ENCODE measurements at regions not wholly inside any gene's neighbourhood (a gene's known extent, or its start where the extent isn't known, plus 50 kb on each side); places are given as distances from the start of the nearest gene placed in this dataset.
"Not testable (repeated sequence)": the region's sequence is repeated elsewhere in the genome, so short reads cannot be mapped to it uniquely, and the experiment has no call there.

DNA sequence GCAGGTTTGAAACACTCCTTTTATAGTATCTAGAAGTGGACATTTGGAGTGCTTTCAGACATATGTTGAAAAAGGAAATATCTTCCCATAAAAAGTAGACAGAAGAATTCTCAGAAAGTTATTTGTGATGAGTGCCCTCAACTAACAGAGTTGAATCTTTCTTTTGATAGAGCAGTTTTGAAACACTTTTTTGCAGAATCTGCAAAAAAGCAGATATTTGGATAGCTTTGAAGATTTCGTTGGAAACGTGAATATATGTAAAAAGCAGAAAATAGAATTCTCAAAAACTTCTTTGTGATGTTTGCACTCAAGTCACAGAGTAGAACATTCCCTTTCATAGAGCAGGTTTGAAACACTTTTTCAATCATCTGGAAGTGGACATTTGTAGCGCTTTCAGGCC is 676.4 kb upstream of the ZNF337 start:
- not testable (repeated sequence) for DNase-seq

DNA sequence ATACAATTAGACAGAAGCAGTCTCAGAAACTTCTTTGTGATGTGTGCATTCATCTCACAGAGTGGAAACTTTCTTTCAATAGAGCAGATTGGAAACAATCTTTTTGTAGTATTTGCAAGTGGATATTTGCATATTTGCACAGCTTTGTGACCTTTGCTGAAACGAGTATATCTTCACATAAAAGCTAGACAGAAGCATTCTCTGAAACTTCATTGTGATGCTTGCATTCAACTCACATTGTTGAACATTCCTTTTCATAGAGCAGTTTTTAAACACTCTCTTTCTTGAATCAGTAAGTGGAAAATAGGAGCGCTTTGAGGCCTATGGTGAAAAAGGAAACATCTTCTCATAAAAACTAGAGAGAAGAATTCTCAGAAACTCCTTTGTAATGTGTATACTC is 657.9 kb upstream of the ZNF337 start:
- DNase-seq = no peak

DNA sequence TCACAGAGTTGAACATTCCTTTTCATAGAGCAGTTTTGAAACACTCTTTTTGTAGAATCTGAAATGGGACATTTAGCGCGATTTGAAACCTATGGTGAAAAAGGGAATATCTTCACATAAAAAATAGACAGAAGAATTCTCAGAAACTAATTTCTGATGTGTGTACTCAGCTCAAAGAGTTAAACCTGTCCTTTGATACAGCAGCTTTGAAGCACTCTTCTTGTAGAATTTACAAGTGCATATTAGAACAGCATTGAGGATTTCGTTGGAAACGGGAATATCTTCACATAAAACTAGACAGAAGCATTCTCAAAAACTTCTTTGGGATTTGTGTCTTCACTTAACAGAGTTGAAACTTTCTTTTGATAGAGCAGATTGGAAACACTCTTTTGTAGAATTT is 650.7 kb upstream of the ZNF337 start:
- no peak for DNase-seq

DNA sequence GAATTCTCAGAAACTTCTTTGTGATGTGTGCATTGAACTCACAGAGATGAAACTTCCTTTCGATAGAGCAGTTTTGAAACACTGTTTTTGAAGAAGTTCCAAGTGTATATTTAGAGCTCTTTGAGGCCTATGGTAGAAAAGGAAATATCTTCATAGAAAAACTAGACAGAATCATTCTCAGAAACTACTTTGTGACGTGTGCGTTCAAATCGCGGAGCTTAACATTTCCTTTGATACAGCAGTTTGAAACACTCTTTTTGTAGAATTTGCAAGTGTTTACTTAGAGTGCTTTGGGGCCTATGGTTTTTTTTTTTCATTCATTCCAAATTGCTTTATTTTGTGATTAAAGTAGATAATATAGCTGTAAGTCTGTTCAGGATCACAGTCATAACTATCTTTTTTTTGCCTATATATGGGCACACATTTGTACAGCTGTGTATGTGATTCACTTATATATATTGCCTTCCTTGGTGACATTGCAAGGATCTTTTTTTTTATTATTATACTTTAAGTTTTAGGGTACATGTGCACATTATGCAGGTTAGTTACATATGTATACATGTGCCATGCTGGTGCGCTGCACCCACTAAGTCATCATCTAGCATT is 643.9 kb upstream of the ZNF337 start:
- DNase-seq = peak; percentile 7

DNA sequence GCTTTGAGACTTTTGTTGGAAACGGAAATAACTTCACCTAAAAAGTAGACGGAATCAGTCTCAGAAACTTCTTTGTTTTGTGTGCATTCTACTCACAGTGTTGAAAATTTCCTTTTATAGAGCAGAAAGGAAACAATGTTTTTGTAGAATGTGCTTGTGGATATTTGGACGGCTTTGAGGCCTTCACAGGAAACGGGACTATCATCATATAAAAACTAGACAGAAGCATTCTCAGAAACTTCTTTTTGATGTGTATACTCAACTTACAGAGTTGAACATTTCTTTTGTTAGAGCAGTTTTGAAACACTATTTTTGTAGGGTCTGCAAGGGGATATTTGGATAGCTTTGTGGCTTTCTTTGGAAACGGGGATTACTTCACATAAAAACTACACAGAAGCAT is 627.5 kb upstream of the ZNF337 start:
- DNase-seq = no peak

DNA sequence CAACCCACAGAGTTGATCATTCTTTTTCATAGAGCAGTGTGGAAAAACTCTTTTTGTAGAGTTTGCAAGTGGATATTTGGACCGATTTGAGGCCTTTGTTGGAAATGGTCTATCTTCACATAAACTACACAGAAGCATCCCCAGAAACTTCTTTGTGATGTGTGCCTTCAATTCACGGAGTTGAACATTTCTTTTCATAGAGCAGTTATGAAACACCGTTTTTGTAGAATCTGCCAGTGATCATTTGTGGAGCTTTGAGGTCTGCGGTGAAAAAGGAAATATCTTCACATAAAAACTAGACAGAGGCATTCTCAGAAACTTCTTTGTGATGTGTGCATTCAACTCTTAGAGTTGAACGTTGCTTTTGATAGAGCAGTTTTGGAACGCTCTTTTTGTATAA is 618.4 kb upstream of the ZNF337 start:
- DNase-seq = no peak

DNA sequence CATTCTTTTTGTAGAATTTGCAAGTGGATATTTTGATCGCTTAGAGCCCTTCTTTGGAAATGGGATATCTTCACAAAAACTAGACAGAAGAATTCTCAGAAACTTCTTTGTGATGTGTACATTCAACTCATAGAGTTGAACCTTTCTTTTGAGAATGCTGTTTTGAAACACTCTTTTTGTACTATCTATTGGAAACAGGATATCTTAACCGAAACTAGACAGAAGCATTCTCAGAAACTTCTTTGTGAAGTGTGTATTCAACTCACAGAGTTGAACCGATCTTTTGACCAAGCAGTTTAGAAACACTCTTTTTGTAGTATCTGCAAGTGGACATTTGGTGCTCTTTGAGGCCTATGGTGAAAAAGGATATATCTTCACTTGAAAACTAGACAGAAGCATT is 613.1 kb upstream of the ZNF337 start:
- not testable (repeated sequence) for DNase-seq

DNA sequence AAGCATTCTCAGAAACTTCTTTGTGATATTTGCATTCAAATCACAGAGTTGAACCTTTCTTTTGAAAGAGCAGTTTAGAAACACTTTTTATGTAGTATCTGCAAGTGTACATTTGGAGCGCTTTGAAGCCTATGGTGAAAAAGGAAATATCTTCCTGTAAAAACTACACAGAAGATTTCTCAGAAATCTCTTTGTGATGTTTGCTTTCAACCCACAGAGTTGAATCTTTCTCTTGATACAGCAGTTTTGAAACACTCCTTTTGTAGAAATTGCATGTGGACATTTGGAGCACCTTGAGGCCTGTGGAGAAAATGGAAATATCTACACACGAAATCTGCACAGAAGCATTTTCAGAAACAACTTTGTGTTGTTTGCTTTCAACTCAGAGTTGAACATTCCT is 612.3 kb upstream of the ZNF337 start:
- DNase-seq = no peak

DNA sequence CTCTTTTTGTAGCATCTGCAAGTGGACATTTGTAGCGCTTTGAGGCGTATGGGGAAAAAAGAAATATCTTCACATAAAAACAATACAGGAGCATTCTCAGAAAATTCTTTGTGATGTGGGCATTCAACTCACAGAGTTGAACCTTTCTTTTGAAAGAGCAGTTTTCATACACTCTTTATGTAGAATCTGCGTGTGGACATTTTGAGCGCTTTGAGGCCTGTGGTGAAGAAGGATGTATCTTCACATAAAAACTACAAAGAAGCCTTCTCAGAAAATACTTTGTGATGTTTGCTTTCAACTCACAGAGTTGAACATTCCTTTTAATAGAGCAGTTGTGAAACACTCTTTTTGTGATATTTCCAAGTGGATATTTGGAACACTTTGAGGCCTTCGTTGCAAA is 598.4 kb upstream of the ZNF337 start:
- no peak for DNase-seq

DNA sequence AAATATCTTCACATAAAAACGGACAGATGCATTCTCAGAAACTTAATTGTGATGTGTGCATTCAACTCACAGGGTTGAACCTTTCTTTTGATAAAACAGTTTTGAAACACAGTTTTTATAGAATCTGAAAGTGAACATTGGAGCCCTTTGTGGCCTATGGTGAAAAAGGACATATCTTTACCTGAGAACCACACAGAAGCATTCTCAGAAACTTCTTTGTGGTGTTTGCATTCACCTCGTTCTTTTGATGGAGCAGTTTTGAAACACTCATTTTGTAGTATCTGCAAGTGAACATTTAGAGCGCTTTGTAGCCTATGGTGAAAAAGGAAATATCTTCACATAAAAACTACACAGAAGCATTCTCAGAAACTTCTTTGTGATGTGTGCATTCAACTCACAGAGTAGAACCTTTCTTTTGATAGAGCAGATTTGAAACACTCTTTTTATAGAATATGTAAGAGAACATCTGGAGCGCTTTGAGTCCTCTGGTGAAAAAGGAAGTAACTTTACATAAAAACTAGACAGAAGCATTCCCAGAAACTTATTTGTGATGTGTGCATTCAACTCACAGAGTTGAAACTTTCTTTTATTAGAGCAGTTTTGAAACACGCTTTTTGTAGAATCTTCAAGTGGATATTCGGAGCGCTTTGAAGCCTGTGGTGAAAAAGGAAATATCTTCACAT is 591.9 kb upstream of the ZNF337 start:
- DNase-seq = not testable (repeated sequence)

DNA sequence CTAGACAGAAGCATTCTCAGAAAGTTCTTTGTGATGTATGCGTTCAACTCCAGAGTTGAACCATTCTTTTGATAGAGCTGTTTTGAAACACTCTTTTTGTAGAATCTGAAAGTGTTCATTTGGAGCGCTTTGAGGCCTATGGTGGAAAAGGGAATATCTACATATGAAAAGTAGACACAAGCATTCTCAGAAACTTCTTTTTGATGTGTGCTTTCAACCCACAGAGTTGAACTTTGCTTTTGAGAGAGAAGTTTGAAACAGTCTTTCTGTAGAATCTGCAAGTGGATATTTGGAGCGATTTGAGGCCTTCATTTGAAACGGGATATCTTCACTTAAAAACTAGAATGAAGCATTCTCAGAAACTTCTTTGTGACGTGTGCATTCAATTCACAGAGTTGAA is 582.6 kb upstream of the ZNF337 start:
- DNase-seq = no peak

DNA sequence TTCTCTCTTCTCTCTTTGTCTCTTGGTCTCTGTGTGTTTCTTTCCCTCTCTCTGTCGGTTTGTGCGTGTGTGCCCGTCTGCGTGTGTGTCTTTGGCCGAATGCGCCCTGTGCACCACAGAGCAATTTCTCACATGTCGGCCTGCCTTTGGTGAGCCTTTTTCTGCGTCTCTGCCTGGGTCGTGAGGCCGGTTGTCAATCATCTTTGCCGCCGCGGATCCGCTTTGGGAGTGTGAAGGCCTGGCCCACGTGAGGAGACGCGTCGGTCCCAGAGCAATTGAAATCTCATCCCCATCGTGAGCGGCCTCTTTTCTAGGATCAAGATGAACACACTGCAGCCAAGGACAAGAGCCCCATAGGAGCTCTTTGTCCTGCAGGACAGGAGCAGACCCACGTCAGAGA is 580.7 kb upstream of the ZNF337 start:
- DNase-seq = no peak

DNA sequence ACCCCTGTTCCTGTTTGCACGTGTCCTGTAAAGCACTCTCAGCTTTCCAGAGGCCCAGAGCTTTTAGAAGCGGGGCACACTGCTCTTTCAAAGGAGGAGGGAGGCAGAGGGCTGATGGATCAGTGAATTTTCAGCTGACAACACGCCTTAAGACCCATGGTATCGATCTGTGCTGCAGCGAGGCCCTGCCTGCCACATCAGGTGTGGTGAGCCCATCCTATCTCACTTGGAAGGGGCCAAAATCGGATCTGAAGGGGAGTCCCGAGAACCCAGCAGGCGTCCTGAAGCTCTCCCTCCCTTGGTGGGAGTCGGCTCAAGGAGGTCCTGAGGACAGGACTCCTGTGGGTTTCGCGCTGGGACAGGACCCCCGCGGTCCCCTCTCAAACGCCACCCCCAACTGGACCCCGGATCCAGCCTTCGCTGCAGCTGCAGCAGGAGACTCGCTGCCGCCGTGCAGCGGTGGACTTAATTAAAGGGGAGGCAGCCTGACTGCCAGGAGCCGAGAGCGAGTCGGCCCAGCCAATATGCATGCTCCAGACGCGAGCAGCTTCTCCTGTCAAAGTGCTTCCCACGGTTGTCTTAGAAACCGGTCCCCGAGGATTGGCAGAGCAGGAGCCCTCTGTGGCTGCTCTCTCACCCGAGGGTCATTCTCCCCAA is 580.0 kb upstream of the ZNF337 start:
- DNase-seq = no peak

DNA sequence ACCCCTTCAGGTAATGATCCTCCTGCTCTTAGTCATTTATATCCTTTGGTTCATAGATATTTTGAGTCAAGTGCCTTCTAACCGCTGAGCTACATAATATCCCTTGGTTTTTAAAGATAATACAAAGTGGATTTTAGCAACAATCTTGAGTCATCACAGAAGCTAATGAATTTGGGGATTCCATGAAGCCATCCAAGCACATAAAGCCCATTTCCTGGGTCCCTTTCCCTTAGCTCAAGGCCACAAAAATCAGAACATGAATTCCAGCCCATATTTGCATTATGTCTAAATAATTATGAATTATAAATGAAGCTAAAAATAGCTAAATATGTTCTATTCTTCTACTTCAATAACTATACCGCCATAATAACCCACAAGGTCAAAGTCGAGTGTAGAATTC is 572.1 kb upstream of the ZNF337 start:
- DNase-seq = not testable (repeated sequence)

DNA sequence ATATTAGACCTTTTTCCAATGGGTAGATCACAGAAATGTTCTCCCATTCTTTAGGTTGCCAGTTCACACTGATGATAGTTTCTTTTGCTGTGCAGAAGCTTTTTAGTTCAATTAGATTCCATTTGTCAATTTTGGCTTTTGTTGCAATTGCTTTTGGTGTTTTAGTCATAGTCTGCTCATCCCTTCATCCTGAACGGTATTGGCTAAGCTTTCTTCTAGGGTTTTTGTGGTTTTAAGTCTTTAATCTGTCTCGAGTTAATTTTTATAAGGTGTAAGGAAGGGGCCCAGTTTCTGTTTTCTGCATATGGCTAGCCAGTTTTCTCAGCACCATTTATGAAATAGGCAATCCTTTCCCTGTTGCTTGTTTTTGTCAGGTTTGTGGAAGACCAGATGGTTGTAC is 564.3 kb upstream of the ZNF337 start:
- DNase-seq = not testable (repeated sequence)

DNA sequence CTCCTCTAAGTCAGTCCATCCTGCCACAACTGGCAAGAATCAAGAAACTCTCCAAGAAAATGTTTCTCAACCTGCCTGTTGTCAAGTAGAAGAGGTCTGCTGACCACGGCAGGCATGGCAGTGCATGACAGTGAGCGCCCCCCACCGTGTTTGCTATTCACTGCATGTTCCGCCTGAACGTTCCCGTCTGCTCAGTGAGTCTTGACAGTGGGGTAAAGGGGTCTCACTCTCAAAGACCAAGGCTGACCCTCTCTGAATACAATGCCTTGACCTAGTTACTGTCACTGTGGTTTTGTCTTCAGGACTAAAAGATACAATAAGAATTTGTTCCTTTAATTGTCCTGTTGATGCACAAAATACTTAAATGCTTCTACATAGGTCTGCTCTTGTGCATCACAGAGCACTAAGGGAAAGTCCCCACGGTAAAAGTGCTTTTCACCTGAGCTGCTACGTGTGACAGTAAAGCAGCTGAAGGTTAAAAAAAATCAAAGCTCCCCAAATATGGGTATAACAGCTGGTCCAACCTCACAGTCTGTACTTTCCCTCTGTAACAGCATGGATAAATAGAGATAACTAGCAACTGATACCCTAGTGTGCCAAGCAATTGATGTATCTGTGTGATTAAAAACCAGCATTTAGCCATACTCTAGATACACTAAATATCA is 555.8 kb upstream of the ZNF337 start:
- DNase-seq = not testable (repeated sequence)

DNA sequence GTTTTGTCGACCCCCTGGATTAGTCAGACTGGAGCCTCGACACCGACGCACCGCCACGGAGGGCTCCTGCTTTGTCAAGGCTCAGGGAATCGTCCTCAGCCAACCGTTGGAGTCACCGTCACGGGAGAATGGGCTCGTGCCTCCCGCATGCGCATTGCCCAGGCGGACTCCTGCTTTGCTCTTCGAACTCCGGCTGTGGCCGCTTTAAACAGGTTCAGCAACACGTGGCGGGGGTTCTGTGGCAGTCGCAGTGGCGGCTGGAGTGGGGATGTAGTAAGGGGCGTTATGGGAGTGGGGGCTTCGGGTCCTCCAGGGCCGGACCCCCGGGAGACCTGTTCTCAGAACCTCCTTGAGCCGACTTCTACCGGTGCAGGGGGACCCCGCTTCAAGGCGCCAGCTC is 554.7 kb upstream of the ZNF337 start:
- not testable (repeated sequence) for DNase-seq

DNA sequence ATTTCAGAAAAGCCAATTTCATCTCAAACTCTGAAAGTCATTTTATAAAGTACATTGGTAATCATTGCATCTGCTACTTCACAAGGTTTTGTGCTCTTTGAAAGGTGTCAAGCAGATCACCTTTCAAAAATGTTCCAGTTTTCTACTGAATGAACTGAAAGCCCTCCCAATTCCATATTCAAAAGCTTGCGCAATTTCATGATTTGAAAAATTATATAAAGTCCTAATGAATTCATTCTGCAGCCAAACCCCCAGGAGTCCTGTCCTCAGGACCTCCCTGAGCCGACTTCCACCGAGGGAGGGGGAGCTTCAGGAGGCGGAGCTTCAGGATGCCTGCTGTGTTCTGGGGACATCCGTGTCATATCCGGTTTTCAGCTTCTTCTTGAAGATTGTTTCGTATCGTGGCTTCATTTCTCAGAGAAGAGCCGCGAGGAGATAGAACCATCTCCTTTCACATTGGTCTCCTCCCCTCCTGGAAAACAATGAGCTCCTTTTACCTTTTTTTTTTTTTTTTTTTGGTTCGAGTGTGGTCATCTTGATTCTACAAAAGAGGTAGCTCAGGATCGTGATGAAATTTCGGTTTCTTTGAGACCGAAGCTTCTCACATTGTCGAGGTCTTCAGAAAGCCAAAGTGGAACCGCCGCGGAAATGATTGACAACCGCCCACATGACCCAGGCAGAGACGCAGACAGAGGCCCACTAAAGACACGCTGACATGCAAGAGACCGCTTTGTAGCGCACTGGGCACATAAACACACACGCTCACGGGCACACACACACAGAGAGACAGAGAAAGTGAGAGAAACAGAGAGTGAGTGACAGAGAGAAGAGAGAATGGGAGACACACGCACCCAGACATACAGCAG is 553.8 kb upstream of the ZNF337 start:
- DNase-seq = not testable (repeated sequence)

DNA sequence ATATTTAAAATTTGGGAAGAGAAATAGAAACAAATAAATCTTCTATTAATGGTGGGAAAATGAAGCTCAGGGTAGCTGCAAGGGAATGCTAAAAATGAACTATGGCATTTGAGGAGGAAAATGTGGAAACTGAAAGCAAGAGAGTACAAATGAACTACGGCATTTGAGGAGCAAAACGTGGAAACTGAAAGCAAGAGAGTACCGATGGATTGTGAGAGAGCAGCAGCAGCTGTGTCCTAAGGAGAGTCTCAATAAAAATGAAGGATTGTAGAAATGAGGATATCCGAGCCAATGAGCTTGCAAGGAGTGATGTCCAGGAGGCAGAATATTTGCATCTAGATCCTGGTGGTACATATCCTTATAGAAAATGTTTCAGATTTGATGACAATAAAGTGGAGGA is 547.1 kb upstream of the ZNF337 start:
- no peak for DNase-seq

DNA sequence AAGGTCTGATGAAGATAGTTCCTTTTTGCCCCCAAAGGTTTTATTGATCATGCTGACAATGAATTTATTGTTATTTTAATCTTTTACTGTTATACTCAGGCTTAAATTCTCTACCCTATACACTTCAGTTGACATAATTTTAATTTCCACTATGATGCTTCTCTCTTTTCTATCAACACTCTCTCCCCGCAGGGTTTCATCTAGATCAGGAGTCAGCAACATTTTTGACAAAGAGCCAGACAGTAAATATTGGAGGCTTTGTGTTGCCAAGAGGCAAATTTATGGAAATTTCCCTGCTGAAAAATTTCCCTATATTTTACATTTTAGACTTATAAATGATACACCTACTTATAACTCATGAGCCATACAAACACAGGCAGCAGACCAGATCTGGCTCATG is 524.0 kb upstream of the ZNF337 start:
- not testable (repeated sequence) for DNase-seq

DNA sequence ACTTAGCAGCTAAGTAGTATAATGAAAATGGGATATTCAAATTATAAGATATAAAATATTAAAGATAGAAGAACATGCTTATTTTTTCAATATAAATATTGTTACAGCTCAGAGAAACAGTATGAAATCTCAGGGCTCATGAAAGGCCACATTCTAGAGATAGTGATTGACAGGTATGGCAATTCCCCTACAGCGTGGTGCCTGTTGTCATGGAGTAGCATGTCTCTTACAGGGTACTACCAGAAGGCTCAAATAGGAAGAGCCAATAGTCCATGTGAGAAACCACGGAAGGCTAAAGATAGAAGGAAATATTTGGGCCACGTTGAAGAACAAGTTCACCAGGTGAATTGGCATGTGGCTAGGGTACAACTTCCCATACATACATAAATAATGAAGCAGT is 522.9 kb upstream of the ZNF337 start:
- DNase-seq = not testable (repeated sequence)

DNA sequence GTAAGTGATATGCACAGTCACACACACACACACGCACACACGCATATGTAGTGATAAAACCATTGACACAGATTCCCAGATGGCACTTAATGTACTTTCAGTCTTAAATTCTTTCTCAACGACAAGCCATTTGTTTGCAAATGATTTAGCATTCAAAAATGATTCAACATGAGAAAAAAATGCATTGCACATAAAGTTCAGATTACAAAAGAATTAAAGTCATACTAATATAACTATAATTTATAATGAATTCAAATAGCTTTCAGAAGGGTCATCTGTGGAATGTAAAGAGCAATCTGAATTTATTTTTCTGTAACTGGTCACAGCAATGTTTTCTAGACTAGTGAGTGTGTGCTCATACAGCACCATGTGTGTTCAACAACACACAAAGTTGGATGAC is 521.6 kb upstream of the ZNF337 start:
- no peak for DNase-seq

DNA sequence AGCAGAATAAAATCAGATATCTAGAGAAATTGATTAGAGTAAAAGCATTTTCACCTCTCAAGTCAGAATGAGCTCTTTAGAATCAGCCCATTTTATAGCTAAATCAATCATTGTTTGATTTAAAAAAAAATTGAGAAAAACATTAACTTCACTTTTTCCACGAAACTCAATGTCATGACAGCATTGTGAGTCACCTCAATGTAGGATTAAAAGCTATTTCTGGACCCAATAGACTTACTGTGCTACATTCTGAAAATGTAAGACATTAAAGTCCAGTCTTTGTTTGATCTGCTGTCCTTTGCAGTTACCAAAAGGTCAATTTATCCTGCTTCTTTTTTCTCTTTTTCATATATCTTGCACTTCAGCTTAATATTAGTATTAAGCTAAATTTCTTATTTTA is 519.4 kb upstream of the ZNF337 start:
- no peak for DNase-seq

Data from activated naive CD4-positive, alpha-beta T cell treated with anti-CD3 and anti-CD28 coated beads, Interleukin-2, amount 50 U/mL, for 16 hours (primary cell).